HG03095 (cell line): ENCODE measurements at regions not wholly inside any gene's neighbourhood (a gene's known extent, or its start where the extent isn't known, plus 50 kb on each side); places are given as distances from the start of the nearest gene placed in this dataset.
"Not testable (repeated sequence)": the region's sequence is repeated elsewhere in the genome, so short reads cannot be mapped to it uniquely, and the experiment has no call there.

ENCODE experiments used
- ATAC-seq: cut with Tn5 transposase; IDR thresholded peaks from one replicate; pipeline ENCODE4 v1.9.1; 2021; ENCODE audit warnings: moderate library complexity; ENCODE audit not compliant: unreplicated experiment

GRCh38 chr18:22067682-22068081 lies 101.7 kb upstream of the GATA6 start:
- ATAC-seq = no peak

- ATAC-seq = not testable (repeated sequence)
Observed at GRCh38 chr18:22068784-22069183, 100.6 kb upstream of the GATA6 start.

GRCh38 chr18:22069916-22070315 lies 99.5 kb upstream of the GATA6 start:
- no peak for ATAC-seq

- ATAC-seq = no peak
Observed at GRCh38 chr18:22073411-22073810, 96.0 kb upstream of the GATA6 start.

GRCh38 chr18:22074282-22075070 lies 94.9 kb upstream of the GATA6 start:
- no peak for ATAC-seq

- no peak for ATAC-seq
Observed at GRCh38 chr18:22080035-22080434, 89.4 kb upstream of the GATA6 start.

- no peak for ATAC-seq
Observed at GRCh38 chr18:22082408-22082807, 87.0 kb upstream of the GATA6 start.

GRCh38 chr18:22084547-22084946 lies 84.8 kb upstream of the GATA6 start:
- ATAC-seq = no peak

GRCh38 chr18:22086973-22087372 lies 82.4 kb upstream of the GATA6 start:
- no peak for ATAC-seq

GRCh38 chr18:22088029-22088428 lies 81.4 kb upstream of the GATA6 start:
- ATAC-seq = no peak

GRCh38 chr18:22088996-22089640 lies 80.3 kb upstream of the GATA6 start:
- no peak for ATAC-seq

- no peak for ATAC-seq
Observed at GRCh38 chr18:22091341-22091740, 78.0 kb upstream of the GATA6 start.

- ATAC-seq = no peak
Observed at GRCh38 chr18:22093731-22094357, 75.5 kb upstream of the GATA6 start.

- ATAC-seq = no peak
Observed at GRCh38 chr18:22094358-22094734, 75.0 kb upstream of the GATA6 start.

- no peak for ATAC-seq
Observed at GRCh38 chr18:22098563-22098989, 70.8 kb upstream of the GATA6 start.

GRCh38 chr18:22099925-22100324 lies 69.5 kb upstream of the GATA6 start:
- no peak for ATAC-seq

- no peak for ATAC-seq
Observed at GRCh38 chr18:22101731-22102130, 67.7 kb upstream of the GATA6 start.

GRCh38 chr18:22102953-22103646 lies 66.3 kb upstream of the GATA6 start:
- ATAC-seq = no peak

GRCh38 chr18:22103647-22104031 lies 65.8 kb upstream of the GATA6 start:
- no peak for ATAC-seq

- no peak for ATAC-seq
Observed at GRCh38 chr18:22106536-22107292, 62.7 kb upstream of the GATA6 start.

GRCh38 chr18:22108674-22109073 lies 60.7 kb upstream of the GATA6 start:
- ATAC-seq = no peak
